ENCODE measurements at regions not wholly inside any gene's neighbourhood (a gene's known extent, or its start where the extent isn't known, plus 50 kb on each side); places are given as distances from the start of the nearest gene placed in this dataset.

DNA sequence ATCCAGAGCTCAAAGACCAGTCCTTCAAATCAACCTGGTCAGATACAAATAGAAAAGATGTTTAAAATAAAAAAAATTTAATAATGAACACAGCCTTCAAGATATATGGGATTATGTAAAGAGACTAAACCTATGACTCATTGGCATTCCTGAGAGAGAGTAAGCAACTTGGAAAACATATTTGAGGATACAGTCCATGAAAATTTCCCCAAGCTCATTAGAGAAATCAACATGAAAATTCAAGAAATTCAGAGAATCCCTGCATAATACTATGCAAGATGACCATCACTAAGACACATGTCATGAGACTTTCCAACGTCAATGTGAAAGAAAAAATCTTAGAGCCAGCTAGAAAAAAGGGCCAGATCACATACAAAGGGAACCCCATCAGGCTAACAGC lies 512.9 kb upstream of the PTGER4 start:
- no peak for TF ChIP-seq CTCF (IDR thresholded peaks at IDR 0.05; ENCODE audit: low read length)
- TF ChIP-seq EZH2 (optimal IDR thresholded peaks at IDR 0.05; ENCODE audit: low read depth, low read length), result no peak
- no peak for TF ChIP-seq EZH2phosphoT487 (IDR thresholded peaks at IDR 0.05; ENCODE audit: low read length)

All from MM.1S (cell line).